Endodermal cell (in vitro differentiated cells): ENCODE measurements at regions not wholly inside any gene's neighbourhood (a gene's known extent, or its start where the extent isn't known, plus 50 kb on each side); places are given as distances from the start of the nearest gene placed in this dataset.

Source experiments
- DNase-seq: peaks from one replicate; pipeline ENCODE4 v3.0.0-alpha.2; 2017
- H3K27ac ChIP-seq: 2 replicates; pipeline ENCODE4 v1.5.1; 2013; ENCODE audit warnings: mild to moderate bottlenecking, low read depth, low read length, moderate library complexity
- H3K27me3 ChIP-seq: 2 replicates; pipeline ENCODE4 v1.6.1; 2013; ENCODE audit warnings: mild to moderate bottlenecking, low read length, moderate library complexity; ENCODE audit not compliant: insufficient read depth, control insufficient read depth, poor library complexity, severe bottlenecking
- H3K36me3 ChIP-seq: 2 replicates; pipeline ENCODE4 v1.7.0; 2013; ENCODE audit warnings: mild to moderate bottlenecking, low read length, moderate library complexity; ENCODE audit not compliant: control insufficient read depth, insufficient read depth
- H3K4me1 ChIP-seq: one replicate; pipeline ENCODE4 v1.7.0; 2013; ENCODE audit warnings: low read length; ENCODE audit not compliant: control insufficient read depth, insufficient read depth
- H3K4me3 ChIP-seq: 2 replicates; pipeline ENCODE4 v1.5.1; 2013; ENCODE audit warnings: mild to moderate bottlenecking, low read length, moderate library complexity
- H3K9ac ChIP-seq: 2 replicates; pipeline ENCODE4 v1.6.1; 2013; ENCODE audit warnings: mild to moderate bottlenecking, low read length, moderate library complexity; ENCODE audit not compliant: poor library complexity, severe bottlenecking; ENCODE audit errors: extremely low read depth
- H3K9me3 ChIP-seq: 2 replicates; pipeline ENCODE4 v1.6.1; 2013; ENCODE audit warnings: mild to moderate bottlenecking, low read length, moderate library complexity; ENCODE audit not compliant: control insufficient read depth
- H3K27ac Mint-ChIP-seq: 2 replicates; pipeline ENCODE4 v1.8.0; 2020; ENCODE audit warnings: mixed read lengths
- H3K27me3 Mint-ChIP-seq: 2 replicates; pipeline ENCODE4 v1.8.0; 2021; ENCODE audit warnings: mild to moderate bottlenecking, mixed read lengths; ENCODE audit not compliant: insufficient read depth
- H3K36me3 Mint-ChIP-seq: 2 replicates; pipeline ENCODE4 v1.8.0; 2020; ENCODE audit warnings: low read depth, mixed read lengths
- H3K4me1 Mint-ChIP-seq: 2 replicates; pipeline ENCODE4 v1.8.0; 2020; ENCODE audit warnings: mixed read lengths
- H3K4me3 Mint-ChIP-seq: 2 replicates; pipeline ENCODE4 v1.8.0; 2020; ENCODE audit warnings: mild to moderate bottlenecking, moderate library complexity, mixed read lengths
- H3K9me3 Mint-ChIP-seq: 2 replicates; pipeline ENCODE4 v1.8.0; 2020; ENCODE audit warnings: mild to moderate bottlenecking, mixed read lengths
- WGBS, 2 experiments: methylation state at CpG; one replicate each; pipeline versions ENCODE4 v1.1.5 to v1.1.7; 2013; ENCODE audit warnings: missing lambda C conversion rate in 2 of 2, mixed read lengths in 1 of 2; ENCODE audit not compliant: insufficient coverage in 1 of 2, insufficient read length in 1 of 2; 5-methylcytosine and 5-hydroxymethylcytosine counted together
- TF ChIP-seq, protein P1 (sequence below): fragments of 200-600 bp; sonication (generic); conservative IDR thresholded peaks from 2 replicates; pipeline ENCODE4 v1.5.0; 2021; ENCODE audit warnings: antibody characterized with exemption, mild to moderate bottlenecking

GRCh38 chr11:111119751-111120150 lies 125.8 kb upstream of the POU2AF2 start:
- no peaks in the 10 kb centered on the region for H3K36me3 Mint-ChIP-seq
- TF ChIP-seq, protein P1, sequence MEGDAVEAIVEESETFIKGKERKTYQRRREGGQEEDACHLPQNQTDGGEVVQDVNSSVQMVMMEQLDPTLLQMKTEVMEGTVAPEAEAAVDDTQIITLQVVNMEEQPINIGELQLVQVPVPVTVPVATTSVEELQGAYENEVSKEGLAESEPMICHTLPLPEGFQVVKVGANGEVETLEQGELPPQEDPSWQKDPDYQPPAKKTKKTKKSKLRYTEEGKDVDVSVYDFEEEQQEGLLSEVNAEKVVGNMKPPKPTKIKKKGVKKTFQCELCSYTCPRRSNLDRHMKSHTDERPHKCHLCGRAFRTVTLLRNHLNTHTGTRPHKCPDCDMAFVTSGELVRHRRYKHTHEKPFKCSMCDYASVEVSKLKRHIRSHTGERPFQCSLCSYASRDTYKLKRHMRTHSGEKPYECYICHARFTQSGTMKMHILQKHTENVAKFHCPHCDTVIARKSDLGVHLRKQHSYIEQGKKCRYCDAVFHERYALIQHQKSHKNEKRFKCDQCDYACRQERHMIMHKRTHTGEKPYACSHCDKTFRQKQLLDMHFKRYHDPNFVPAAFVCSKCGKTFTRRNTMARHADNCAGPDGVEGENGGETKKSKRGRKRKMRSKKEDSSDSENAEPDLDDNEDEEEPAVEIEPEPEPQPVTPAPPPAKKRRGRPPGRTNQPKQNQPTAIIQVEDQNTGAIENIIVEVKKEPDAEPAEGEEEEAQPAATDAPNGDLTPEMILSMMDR: no peak

DNA sequence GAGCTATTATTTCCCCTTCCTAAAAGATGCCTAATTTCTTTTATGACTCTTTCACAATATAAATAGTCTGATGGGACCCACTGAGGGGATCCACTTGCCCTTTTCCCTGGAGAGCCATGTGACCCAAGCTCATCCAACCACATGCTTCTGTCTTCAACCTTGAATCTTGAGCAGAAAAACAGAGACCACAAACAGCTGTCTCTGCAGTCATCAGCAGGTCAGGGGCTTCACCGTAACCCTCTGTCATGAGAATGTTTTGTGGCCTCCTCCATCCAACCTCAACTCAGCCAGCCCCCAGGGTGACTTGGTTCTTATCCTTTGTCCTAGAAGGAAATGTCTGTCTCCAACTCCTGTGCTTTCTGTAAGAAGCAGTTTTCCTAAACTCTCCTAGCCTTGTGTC lies 129.6 kb upstream of the POU2AF2 start:
- no peaks in the 10 kb centered on the region for H3K36me3 Mint-ChIP-seq
- 57% methylated on average over 1 of the region's 1 CpG for WGBS, 2 experiments
- no peaks in the 10 kb centered on the region for H3K9me3 Mint-ChIP-seq
- peaks cover 16% of the 10 kb centered on the region for H3K4me1 Mint-ChIP-seq
- Histone ChIP-seq H3K27ac (no peak overlapping the region), H3K4me1 (peaks cover 5% of the 10 kb centered on the region), H3K4me3 (no peak overlapping the region), H3K9me3 (peaks cover 1% of the 10 kb centered on the region), H3K27me3 (peaks cover 4% of the 10 kb centered on the region), H3K9ac (no peak overlapping the region), H3K36me3 (no peaks in the 10 kb centered on the region)
- DNase-seq: no peak
- peaks cover 1% of the 10 kb centered on the region for H3K27me3 Mint-ChIP-seq
- H3K27ac Mint-ChIP-seq: no peak overlapping the region
- H3K4me3 Mint-ChIP-seq: no peak overlapping the region
- TF ChIP-seq, protein P1: no peak

More at GRCh38 chr11:111119751-111120150, 125.8 kb upstream of the POU2AF2 start:
- no peak for DNase-seq
- Mint-ChIP-seq H3K4me3 (no peak overlapping the region), H3K27ac (no peak overlapping the region), H3K4me1 (peaks cover 28% of the 10 kb centered on the region), H3K27me3 (peaks cover under 1% of the 10 kb centered on the region), H3K9me3 (peaks cover 4% of the 10 kb centered on the region)
- H3K27ac ChIP-seq: no peak overlapping the region
- 86% methylated on average over 3 of the region's 3 CpGs for WGBS, 2 experiments
- H3K27me3 ChIP-seq: peaks cover 4% of the 10 kb centered on the region
- H3K4me3 ChIP-seq: no peak overlapping the region
- H3K9me3 ChIP-seq: peaks cover 4% of the 10 kb centered on the region
- peaks cover 5% of the 10 kb centered on the region for H3K4me1 ChIP-seq
- H3K36me3 ChIP-seq: no peaks in the 10 kb centered on the region
- H3K9ac ChIP-seq: no peak overlapping the region

- Mint-ChIP-seq H3K4me1 (peaks cover 11% of the 10 kb centered on the region), H3K4me3 (no peak overlapping the region)
Observed at GRCh38 chr11:111114091-111114490, 131.4 kb upstream of the POU2AF2 start.

More at GRCh38 chr11:111114091-111114490, 131.4 kb upstream of the POU2AF2 start:
- H3K27me3 Mint-ChIP-seq: peaks cover 1% of the 10 kb centered on the region
- no peaks in the 10 kb centered on the region for H3K36me3 Mint-ChIP-seq
- Histone ChIP-seq H3K27ac (no peak overlapping the region), H3K36me3 (no peaks in the 10 kb centered on the region), H3K4me3 (no peak overlapping the region), H3K9ac (no peak overlapping the region), H3K4me1 (peaks cover 2% of the 10 kb centered on the region), H3K9me3 (peaks cover 4% of the 10 kb centered on the region), H3K27me3 (peaks cover under 1% of the 10 kb centered on the region)
- H3K27ac Mint-ChIP-seq: no peak overlapping the region
- no peak for DNase-seq
- H3K9me3 Mint-ChIP-seq: no peaks in the 10 kb centered on the region
- TF ChIP-seq, protein P1: no peak
